ENCODE measurements at regions not wholly inside any gene's neighbourhood (a gene's known extent, or its start where the extent isn't known, plus 50 kb on each side); places are given as distances from the start of the nearest gene placed in this dataset.

DNA sequence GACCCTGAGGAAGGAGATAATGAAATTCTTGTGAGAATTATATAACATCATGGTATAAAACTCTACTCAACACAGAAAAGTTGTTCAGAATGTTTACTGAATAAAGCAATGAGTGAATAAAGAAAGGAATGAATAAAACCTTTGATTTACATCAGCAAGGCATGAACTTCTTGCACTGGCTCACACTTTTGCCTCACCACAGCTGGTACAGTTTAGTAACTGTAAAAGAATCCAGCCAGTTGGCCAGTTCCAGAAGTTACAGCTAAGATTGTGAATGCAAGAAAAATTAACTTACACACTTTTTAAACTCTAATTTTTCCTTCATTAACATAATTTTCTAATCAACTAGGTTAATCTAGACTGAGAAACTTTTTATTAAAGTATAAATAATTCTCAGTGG lies 490.9 kb downstream of the NFIB start:
- TF ChIP-seq NFIC (IDR thresholded peaks at IDR 0.05) (no peak), YY1 (IDR thresholded peaks at IDR 0.05; ENCODE audit: low read depth) (no peak), EGR1 (IDR thresholded peaks at IDR 0.05) (no peak), TAF1 (IDR thresholded peaks at IDR 0.05; ENCODE audit: low read depth) (no peak), CREB1 (IDR thresholded peaks at IDR 0.05; ENCODE audit: low read depth) (no peak), ZBTB7A (IDR thresholded peaks at IDR 0.05; ENCODE audit: low read depth) (no peak), RAD21 (IDR thresholded peaks at IDR 0.05; ENCODE audit: low read depth) (no peak), CEBPB (IDR thresholded peaks at IDR 0.05) (no peak), TEAD4 (IDR thresholded peaks at IDR 0.05) (no peak), EP300 (IDR thresholded peaks at IDR 0.05; ENCODE audit: borderline replicate concordance) (no peak)
- TF ChIP-seq, protein P1, sequence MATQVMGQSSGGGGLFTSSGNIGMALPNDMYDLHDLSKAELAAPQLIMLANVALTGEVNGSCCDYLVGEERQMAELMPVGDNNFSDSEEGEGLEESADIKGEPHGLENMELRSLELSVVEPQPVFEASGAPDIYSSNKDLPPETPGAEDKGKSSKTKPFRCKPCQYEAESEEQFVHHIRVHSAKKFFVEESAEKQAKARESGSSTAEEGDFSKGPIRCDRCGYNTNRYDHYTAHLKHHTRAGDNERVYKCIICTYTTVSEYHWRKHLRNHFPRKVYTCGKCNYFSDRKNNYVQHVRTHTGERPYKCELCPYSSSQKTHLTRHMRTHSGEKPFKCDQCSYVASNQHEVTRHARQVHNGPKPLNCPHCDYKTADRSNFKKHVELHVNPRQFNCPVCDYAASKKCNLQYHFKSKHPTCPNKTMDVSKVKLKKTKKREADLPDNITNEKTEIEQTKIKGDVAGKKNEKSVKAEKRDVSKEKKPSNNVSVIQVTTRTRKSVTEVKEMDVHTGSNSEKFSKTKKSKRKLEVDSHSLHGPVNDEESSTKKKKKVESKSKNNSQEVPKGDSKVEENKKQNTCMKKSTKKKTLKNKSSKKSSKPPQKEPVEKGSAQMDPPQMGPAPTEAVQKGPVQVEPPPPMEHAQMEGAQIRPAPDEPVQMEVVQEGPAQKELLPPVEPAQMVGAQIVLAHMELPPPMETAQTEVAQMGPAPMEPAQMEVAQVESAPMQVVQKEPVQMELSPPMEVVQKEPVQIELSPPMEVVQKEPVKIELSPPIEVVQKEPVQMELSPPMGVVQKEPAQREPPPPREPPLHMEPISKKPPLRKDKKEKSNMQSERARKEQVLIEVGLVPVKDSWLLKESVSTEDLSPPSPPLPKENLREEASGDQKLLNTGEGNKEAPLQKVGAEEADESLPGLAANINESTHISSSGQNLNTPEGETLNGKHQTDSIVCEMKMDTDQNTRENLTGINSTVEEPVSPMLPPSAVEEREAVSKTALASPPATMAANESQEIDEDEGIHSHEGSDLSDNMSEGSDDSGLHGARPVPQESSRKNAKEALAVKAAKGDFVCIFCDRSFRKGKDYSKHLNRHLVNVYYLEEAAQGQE (IDR thresholded peaks at IDR 0.05; ENCODE audit: low read depth) = no peak
- TF ChIP-seq, protein P2, sequence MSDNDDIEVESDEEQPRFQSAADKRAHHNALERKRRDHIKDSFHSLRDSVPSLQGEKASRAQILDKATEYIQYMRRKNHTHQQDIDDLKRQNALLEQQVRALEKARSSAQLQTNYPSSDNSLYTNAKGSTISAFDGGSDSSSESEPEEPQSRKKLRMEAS (IDR thresholded peaks at IDR 0.05) = no peak

GRCh38 chr9:13817754-13818278 lies 496.1 kb downstream of the NFIB start:
- peak; percentile 53; the same call in 1 of the 2 replicates for TF ChIP-seq CEBPB (IDR thresholded peaks at IDR 0.05)
- TF ChIP-seq, protein P1 (IDR thresholded peaks at IDR 0.05; ENCODE audit: low read depth) = no peak

DNA sequence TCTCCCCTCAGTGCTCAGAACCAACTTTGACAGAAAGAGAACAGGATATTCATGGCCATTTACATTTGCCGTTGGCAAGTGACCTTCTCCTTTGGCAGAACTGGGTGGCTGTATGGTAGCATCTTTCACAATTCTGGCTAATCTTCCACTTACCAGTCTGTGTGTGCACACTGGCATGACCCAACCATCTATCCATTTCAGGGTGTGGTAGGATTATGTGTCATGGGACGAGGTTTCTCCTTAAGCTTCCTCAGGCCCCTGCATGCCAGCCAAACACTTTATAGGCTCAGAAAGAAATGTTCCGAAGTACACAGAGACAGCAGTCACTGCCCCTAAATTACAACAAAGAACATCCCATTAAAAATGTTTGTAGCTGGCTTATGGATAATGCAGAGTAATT lies 497.1 kb downstream of the NFIB start:
- TF ChIP-seq NFIC (IDR thresholded peaks at IDR 0.05) = no peak

- TF ChIP-seq ZBTB7A (IDR thresholded peaks at IDR 0.05; ENCODE audit: low read depth) (no peak), FOXM1 (IDR thresholded peaks at IDR 0.05; ENCODE audit: borderline replicate concordance, low read depth) (no peak), EGR1 (IDR thresholded peaks at IDR 0.05) (no peak), YY1 (IDR thresholded peaks at IDR 0.05; ENCODE audit: low read depth) (no peak), RAD21 (IDR thresholded peaks at IDR 0.05; ENCODE audit: low read depth) (no peak), EP300 (IDR thresholded peaks at IDR 0.05; ENCODE audit: borderline replicate concordance) (no peak), TEAD4 (IDR thresholded peaks at IDR 0.05) (no peak), CREB1 (IDR thresholded peaks at IDR 0.05; ENCODE audit: low read depth) (no peak), TCF12 (IDR thresholded peaks at IDR 0.05; ENCODE audit: low read depth) (no peak), TAF1 (IDR thresholded peaks at IDR 0.05; ENCODE audit: low read depth) (no peak), NFIC (IDR thresholded peaks at IDR 0.05) (no peak), CEBPB (IDR thresholded peaks at IDR 0.05) (no peak)
- TF ChIP-seq, protein P3, sequence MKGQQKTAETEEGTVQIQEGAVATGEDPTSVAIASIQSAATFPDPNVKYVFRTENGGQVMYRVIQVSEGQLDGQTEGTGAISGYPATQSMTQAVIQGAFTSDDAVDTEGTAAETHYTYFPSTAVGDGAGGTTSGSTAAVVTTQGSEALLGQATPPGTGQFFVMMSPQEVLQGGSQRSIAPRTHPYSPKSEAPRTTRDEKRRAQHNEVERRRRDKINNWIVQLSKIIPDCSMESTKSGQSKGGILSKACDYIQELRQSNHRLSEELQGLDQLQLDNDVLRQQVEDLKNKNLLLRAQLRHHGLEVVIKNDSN (IDR thresholded peaks at IDR 0.05) = no peak
- TF ChIP-seq, protein P2 (IDR thresholded peaks at IDR 0.05) = no peak
- TF ChIP-seq, protein P1 (IDR thresholded peaks at IDR 0.05; ENCODE audit: low read depth) = no peak
These were observed 499.1 kb downstream of the NFIB start for GRCh38 chr9:13814647-13815400.

DNA sequence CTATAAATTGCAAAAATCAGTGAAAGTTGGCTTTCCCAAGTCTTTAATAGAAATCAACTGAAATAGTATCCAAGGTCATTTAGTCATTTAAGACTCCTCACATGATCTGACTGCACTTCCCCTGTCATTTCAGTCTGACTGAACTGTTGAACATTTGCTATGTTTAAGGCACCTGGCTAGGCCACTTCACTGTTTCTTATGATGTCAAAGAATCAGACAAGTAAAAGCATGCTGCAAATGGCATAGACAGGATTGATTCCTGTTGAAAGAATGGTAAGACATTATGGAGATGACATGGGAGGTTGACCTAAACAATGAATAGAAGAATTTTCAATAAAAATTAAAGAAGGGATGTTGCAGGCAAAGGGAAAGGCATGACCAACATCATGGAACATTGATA lies 502.1 kb downstream of the NFIB start:
- TF ChIP-seq ZBTB7A (IDR thresholded peaks at IDR 0.05; ENCODE audit: low read depth) = no peak
- TF ChIP-seq YY1 (IDR thresholded peaks at IDR 0.05; ENCODE audit: low read depth) = no peak
- TF ChIP-seq TAF1 (IDR thresholded peaks at IDR 0.05; ENCODE audit: low read depth) = no peak
- no peak for TF ChIP-seq NFIC (IDR thresholded peaks at IDR 0.05)
- no peak for TF ChIP-seq CEBPB (IDR thresholded peaks at IDR 0.05)
- no peak for TF ChIP-seq RAD21 (IDR thresholded peaks at IDR 0.05; ENCODE audit: low read depth)
- TF ChIP-seq TCF12 (IDR thresholded peaks at IDR 0.05; ENCODE audit: low read depth) = no peak
- TF ChIP-seq, protein P1 (IDR thresholded peaks at IDR 0.05; ENCODE audit: low read depth) = no peak
- TF ChIP-seq CREB1 (IDR thresholded peaks at IDR 0.05; ENCODE audit: low read depth) = no peak
- TF ChIP-seq EP300 (IDR thresholded peaks at IDR 0.05; ENCODE audit: borderline replicate concordance) = no peak
- TF ChIP-seq TEAD4 (IDR thresholded peaks at IDR 0.05) = no peak
- TF ChIP-seq FOXM1 (IDR thresholded peaks at IDR 0.05; ENCODE audit: borderline replicate concordance, low read depth) = no peak
- no peak for TF ChIP-seq EGR1 (IDR thresholded peaks at IDR 0.05)
